GM20000 (cell line): ENCODE measurements at regions not wholly inside any gene's neighbourhood (a gene's known extent, or its start where the extent isn't known, plus 50 kb on each side); places are given as distances from the start of the nearest gene placed in this dataset.

ENCODE experiments used
- DNase-seq: peaks from one replicate; pipeline ENCODE4 v3.0.0; 2012; ENCODE audit warnings: low spot score
- CTCF ChIP-seq: IDR thresholded peaks from 2 replicates; pipeline ENCODE4 v1.5.1; 2012; ENCODE audit warnings: mild to moderate bottlenecking, control low read depth; ENCODE audit errors: extremely low read depth, missing control alignments

DNA sequence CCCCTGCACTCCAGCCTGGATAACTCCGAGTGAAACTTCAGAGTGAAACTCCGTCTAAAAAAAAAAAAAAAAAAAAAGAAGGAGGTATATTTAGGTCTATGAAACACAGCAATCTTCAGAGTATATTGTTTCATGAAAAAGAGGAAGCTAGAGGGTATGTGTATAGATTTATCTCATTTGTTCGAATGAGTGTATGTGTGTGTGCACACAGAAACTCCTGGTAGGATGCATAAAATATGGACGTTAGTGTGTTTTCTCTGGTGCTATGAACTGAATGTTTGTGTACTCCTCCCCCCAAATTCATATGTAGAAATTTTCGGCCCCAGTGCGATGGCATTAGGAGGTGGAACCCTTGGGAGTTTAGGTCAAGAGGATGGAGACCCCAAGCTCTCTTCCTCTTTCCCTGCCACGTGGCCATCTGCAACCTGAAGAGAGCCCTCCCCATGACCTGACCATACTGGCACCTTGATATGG lies 98.6 kb upstream of the KLF13 start:
- no peak for TF ChIP-seq CTCF
- peak; percentile 47 for DNase-seq

DNA sequence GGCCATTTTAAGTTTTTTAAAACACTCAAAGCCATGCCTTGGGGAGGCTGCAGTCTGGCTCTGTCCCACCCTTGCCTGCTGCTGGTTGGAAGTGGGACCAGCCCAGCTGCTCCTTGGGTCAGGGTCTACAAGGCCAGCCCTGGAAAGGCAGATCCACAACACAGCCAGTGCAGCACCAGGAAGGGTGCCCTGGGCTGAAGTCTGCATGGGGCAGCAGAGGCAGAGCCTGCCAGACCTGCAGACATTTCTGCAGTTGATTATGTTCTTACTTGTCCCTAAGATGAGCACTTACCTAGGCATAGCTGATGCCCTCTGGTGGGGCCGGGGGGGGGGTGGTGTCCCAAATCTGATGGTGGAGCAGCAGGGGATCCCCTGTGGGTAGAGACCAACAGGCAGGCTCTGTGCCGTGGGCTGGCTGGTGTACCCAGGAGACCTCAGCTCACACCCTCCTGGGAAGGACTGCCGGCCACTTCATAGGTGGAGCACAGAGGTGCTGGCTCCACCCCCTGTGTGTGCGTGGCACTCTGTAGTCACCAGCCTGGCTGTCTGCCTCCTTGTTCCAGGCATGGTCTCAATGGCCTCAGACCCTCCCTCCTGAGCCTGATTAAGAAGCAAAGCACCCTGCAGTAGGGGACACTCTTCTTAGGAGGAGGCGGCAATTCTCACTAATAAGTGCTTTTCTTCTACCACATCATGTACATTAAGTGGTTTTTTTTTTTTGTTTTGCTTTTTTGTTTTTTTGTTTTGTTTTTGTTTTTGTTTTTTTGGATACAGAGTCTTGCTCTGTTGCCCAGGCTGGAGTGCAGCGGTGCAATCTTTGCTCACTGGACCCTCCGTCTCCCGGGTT lies 97.4 kb upstream of the KLF13 start:
- TF ChIP-seq CTCF = no peak
- DNase-seq = peak; percentile 83

- DNase-seq = peak; percentile 82
- no peak for TF ChIP-seq CTCF
Observed at GRCh38 chr15:31230630-31231485, 95.8 kb upstream of the KLF13 start.

- DNase-seq = no peak
- TF ChIP-seq CTCF = no peak
Observed at GRCh38 chr15:31234815-31235214, 91.8 kb upstream of the KLF13 start.

DNA sequence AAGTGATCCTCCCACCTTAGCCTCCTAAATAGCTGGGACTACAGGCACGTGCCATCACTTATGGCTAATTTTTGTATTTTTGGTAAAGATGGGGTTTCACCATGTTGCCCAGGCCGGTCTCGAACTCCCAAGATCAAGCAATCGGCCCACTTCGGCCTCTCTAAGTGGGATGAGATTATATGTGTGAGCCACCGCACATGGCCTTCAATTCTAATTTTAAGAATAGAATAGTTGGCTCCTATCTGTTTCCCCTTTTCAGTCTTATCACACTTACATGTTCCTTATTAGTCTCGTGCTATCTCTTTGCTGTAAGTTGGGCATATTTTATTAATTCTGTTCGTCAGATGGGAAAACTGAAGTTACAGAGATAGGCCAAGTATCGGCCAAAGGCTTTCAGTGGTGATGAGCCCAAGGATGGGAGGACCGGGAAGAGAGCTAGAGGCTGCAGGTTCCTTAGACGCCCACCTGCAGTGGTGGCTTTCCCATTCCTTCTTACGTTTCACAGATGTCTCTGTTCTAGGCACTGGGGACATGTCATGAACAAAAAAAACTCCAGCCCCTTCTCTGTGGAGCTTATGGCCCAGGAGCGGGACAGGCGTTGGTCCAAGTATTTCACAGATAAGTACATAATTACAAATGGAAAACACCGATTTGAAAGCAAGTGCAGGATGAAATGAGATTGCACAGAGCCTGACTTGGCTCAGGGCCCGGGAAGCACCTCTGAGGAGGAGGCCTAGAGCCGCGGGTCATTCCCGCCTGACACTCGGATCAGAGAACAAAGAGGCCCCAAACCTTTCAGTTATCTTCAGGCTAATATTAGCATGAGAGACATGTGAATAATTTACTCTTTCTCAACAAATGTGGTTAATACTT lies 91.1 kb upstream of the KLF13 start:
- TF ChIP-seq CTCF = no peak
- DNase-seq = peak; percentile 49

GRCh38 chr15:31236184-31237042 lies 90.2 kb upstream of the KLF13 start:
- no peak for TF ChIP-seq CTCF
- DNase-seq = no peak
